HG02870 (cell line): ENCODE measurements at regions not wholly inside any gene's neighbourhood (a gene's known extent, or its start where the extent isn't known, plus 50 kb on each side); places are given as distances from the start of the nearest gene placed in this dataset.

Source experiments
- ATAC-seq: cut with Tn5 transposase; IDR thresholded peaks from one replicate; pipeline ENCODE4 v1.9.1; 2021; ENCODE audit warnings: mild to moderate bottlenecking, moderate library complexity; ENCODE audit not compliant: unreplicated experiment

- ATAC-seq, result no peak
Observed at GRCh38 chr4:32454482-32454881, 1734.3 kb downstream of the PCDH7 start.

GRCh38 chr4:32455231-32455630 lies 1735.1 kb downstream of the PCDH7 start:
- ATAC-seq, result no peak

- no peak for ATAC-seq
Observed at GRCh38 chr4:32460972-32461371, 1740.8 kb downstream of the PCDH7 start.

GRCh38 chr4:32462944-32463343 lies 1742.8 kb downstream of the PCDH7 start:
- no peak for ATAC-seq

GRCh38 chr4:32470087-32470585 lies 1750.0 kb downstream of the PCDH7 start:
- no peak for ATAC-seq

- ATAC-seq, result no peak
Observed at GRCh38 chr4:32472918-32473317, 1752.7 kb downstream of the PCDH7 start.

GRCh38 chr4:32475710-32476109 lies 1755.5 kb downstream of the PCDH7 start:
- no peak for ATAC-seq

- no peak for ATAC-seq
Observed at GRCh38 chr4:32477518-32477917, 1757.3 kb downstream of the PCDH7 start.

GRCh38 chr4:32485956-32486355 lies 1765.8 kb downstream of the PCDH7 start:
- no peak for ATAC-seq

- no peak for ATAC-seq
Observed at GRCh38 chr4:32488690-32489089, 1768.5 kb downstream of the PCDH7 start.

GRCh38 chr4:32499171-32499570 lies 1779.0 kb downstream of the PCDH7 start:
- no peak for ATAC-seq

- ATAC-seq, result no peak
Observed at GRCh38 chr4:32503241-32503640, 1783.1 kb downstream of the PCDH7 start.

- no peak for ATAC-seq
Observed at GRCh38 chr4:32506067-32506466, 1785.9 kb downstream of the PCDH7 start.

- no peak for ATAC-seq
Observed at GRCh38 chr4:32519060-32519459, 1798.9 kb downstream of the PCDH7 start.

- ATAC-seq, result no peak
Observed at GRCh38 chr4:32525420-32525819, 1805.3 kb downstream of the PCDH7 start.

GRCh38 chr4:32544846-32545245 lies 1824.7 kb downstream of the PCDH7 start:
- no peak for ATAC-seq

- ATAC-seq, result no peak
Observed at GRCh38 chr4:32551943-32552342, 1831.8 kb downstream of the PCDH7 start.

- no peak for ATAC-seq
Observed at GRCh38 chr4:32560306-32560705, 1840.1 kb downstream of the PCDH7 start.

- no peak for ATAC-seq
Observed at GRCh38 chr4:32562010-32562409, 1841.8 kb downstream of the PCDH7 start.

- no peak for ATAC-seq
Observed at GRCh38 chr4:32564626-32565025, 1844.5 kb downstream of the PCDH7 start.

- no peak for ATAC-seq
Observed at GRCh38 chr4:32569861-32570260, 1849.7 kb downstream of the PCDH7 start.

GRCh38 chr4:32572366-32572765 lies 1852.2 kb downstream of the PCDH7 start:
- ATAC-seq, result no peak

GRCh38 chr4:32574803-32575202 lies 1854.6 kb downstream of the PCDH7 start:
- ATAC-seq, result no peak

- no peak for ATAC-seq
Observed at GRCh38 chr4:32589097-32589496, 1868.9 kb downstream of the PCDH7 start.
